Breast epithelium (tissue), 3 donors: ENCODE measurements at regions not wholly inside any gene's neighbourhood (a gene's known extent, or its start where the extent isn't known, plus 50 kb on each side); places are given as distances from the start of the nearest gene placed in this dataset.
"Not testable (repeated sequence)": the region's sequence is repeated elsewhere in the genome, so short reads cannot be mapped to it uniquely, and the experiment has no call there.

Source experiments
- POLR2A ChIP-seq: fragments of 450-650 bp; IDR thresholded peaks from one replicate; pipeline ENCODE4 v1.6.1; 2016; ENCODE audit warnings: antibody characterized with exemption, mild to moderate bottlenecking, moderate library complexity
- POLR2AphosphoS5 ChIP-seq, 3 donors: sonication (generic); formaldehyde crosslinking; IDR thresholded peaks; one replicate each; pipeline ENCODE4 v1.6.1; 2017; ENCODE audit warnings: antibody characterized with exemption in 3 of 3
- TF ChIP-seq, protein P1 (sequence below), 3 donors: fragments of 450-650 bp; IDR thresholded peaks; one replicate each; pipeline ENCODE4 v1.5.1; 2016 to 2017; ENCODE audit warnings: antibody characterized with exemption in 3 of 3, mild to moderate bottlenecking in 3 of 3, moderate library complexity in 3 of 3

DNA sequence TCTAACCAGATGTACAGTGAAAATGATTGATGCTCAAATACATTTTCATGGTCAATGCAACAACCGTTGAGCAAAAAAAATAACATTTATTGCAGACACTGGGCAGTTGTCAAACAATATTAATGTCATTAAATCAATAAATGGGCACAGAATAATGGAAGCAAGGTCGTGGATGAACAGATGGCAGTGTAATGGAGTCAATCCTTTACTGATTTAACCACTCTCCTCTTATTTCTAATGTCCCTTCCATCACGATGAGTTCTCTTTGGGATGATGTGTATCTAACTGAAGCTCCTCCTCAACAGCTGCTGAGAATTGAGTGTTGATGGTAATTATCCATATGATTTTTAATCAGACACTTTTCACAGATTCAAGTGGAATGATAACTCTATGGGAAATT, 114.9 kb upstream of the ZNF658 start:
- TF ChIP-seq, protein P1, sequence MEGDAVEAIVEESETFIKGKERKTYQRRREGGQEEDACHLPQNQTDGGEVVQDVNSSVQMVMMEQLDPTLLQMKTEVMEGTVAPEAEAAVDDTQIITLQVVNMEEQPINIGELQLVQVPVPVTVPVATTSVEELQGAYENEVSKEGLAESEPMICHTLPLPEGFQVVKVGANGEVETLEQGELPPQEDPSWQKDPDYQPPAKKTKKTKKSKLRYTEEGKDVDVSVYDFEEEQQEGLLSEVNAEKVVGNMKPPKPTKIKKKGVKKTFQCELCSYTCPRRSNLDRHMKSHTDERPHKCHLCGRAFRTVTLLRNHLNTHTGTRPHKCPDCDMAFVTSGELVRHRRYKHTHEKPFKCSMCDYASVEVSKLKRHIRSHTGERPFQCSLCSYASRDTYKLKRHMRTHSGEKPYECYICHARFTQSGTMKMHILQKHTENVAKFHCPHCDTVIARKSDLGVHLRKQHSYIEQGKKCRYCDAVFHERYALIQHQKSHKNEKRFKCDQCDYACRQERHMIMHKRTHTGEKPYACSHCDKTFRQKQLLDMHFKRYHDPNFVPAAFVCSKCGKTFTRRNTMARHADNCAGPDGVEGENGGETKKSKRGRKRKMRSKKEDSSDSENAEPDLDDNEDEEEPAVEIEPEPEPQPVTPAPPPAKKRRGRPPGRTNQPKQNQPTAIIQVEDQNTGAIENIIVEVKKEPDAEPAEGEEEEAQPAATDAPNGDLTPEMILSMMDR (IDR thresholded peaks at IDR 0.05) = not testable (repeated sequence)
- not testable (repeated sequence) for TF ChIP-seq POLR2A; POLR2AphosphoS5 (IDR thresholded peaks at IDR 0.05)
